ENCODE measurements at regions not wholly inside any gene's neighbourhood (a gene's known extent, or its start where the extent isn't known, plus 50 kb on each side); places are given as distances from the start of the nearest gene placed in this dataset.

GRCh38 chrX:20442597-20442996 is 175.9 kb upstream of the RPS6KA3 start:
- TF ChIP-seq POLR2A (IDR thresholded peaks at IDR 0.05; ENCODE audit: low read length) (no peak), GATA1 (IDR thresholded peaks at IDR 0.05; ENCODE audit: low read depth, low read length) (no peak)
